Stromal cell of bone marrow (primary cell): ENCODE measurements at regions not wholly inside any gene's neighbourhood (a gene's known extent, or its start where the extent isn't known, plus 50 kb on each side); places are given as distances from the start of the nearest gene placed in this dataset.

ENCODE experiments used
- DNase-seq: peaks from one replicate; pipeline ENCODE4 v3.0.0-alpha.2; 2012; ENCODE audit warnings: low read depth

DNA sequence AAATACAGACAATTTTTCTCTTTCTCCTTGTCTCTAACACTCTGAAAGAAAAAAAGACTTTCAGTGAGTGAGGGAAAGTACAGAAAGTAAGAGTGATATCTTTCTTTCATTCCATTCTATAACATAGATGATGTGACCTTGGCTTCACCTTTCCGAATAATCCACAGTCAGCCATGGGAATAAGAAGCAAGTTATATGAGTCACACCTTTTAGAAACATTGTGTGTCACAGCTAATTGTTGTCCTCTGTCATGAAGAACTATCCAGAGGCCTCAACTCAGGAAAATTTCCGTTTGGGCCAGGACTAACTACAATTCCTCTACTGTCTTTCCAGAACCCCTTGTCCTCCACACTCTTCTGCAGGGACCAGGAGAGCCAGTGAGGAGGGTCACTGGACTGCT is 209.7 kb upstream of the FAR2 start:
- DNase-seq = no peak

DNA sequence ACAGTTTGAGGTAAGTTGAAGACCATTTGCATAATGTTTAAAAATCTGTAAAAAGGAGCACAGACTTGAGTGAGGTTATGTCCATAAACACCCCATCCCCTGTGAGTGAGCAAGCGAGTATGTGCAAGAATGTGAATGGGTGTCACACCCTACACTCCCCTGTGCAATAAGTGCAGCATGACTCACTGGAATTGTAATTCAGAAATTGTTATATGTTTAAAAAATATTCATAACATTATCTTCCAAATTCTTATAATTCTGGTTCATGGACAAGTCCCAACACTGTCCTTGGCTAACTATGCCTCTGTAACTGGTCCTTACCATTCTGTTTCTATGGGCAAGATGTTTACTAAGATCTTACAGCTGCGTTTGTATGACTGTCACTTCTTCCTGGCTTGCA is 207.8 kb upstream of the FAR2 start:
- DNase-seq = no peak

DNA sequence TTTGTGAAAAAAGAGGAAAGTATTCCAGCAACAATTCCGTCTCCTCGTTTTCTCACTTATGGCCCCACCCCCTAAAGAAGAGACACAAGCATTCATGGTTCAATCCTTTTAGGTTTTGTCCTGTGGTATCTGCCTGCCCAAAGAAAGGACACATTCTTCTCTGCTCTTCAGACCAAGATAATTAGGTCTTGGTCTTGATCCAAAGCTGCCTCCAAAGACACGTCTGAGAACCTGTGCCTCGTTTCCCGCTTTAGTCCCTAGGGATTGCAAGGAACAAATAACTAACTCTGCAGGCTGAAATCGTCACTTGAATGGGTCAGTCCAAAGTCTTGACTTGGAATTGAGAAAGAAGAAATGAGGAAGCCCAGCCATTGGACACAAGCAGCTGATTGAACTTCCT is 202.7 kb upstream of the FAR2 start:
- DNase-seq = no peak

DNA sequence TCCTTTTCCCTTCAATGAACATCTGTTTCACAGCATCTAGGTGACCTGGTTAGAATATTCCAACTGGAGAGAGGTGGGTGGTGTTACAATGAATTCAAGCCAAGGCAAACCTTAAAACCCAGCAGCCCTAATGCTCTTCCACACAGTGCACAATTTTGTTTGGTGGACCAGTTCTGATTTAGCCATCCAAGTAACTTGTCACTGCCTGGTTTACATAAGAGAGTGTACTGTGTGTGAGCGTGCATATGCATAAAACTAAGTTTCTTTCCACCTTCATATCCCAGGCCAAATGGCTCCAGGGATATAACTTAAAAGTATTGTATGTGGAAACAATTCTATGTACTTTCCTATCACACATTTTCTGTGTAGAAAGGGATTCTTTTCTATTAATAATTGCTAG is 200.4 kb upstream of the FAR2 start:
- no peak for DNase-seq

DNA sequence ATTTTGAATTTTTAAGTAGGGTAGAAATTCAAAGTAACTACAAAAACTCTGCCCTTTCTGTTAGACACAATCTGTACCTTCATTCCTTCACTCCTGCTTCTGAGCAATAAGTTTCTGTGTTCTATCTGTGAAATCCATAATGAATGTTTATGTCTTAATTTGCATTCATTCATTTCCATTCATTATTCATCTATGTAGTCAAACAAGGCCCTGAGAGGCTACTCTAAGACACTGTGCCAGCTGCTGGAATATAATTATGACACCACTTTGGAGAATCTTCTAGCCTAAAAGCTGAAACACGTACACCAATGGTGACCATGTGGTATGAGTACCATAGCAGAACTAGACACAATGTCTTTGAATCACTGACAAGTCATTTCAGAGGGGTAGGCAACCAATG is 199.9 kb upstream of the FAR2 start:
- DNase-seq = no peak

DNA sequence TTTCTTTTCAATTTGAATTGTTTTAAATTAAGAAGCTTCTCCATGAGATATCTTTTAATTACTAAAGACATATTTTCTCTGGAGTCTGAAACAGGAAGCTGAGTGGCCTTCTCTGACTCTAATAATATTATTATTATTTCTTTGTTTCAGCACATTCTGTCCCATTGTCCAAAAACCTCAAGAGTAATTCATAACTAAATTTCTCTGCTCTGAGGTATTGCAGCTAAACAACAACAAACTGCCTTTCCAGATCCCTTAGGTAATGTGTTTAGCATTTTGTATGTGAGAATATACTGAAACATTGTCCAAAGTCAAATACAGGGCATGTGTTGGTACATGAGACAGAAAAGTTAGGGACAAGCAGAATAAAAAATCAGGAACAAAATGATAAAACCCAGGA is 199.0 kb upstream of the FAR2 start:
- DNase-seq = no peak

DNA sequence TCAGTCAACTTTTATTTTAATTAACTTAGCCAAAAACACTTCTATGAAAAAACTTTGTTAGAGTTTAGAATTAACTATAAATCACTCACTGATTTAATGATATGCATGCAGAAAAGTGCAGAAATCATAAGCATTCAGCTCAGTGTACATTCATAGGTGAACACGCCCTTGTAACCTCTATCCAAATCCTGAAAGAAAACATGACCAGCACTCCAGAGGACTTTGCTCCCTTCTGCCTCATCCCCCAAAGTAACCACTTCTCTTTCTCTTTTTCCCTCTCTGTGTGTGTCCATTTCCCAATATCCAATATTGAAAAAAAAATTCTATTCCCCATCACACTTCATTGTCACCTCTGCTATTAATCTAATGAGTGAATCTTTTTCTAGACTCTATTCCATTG is 197.1 kb upstream of the FAR2 start:
- no peak for DNase-seq

DNA sequence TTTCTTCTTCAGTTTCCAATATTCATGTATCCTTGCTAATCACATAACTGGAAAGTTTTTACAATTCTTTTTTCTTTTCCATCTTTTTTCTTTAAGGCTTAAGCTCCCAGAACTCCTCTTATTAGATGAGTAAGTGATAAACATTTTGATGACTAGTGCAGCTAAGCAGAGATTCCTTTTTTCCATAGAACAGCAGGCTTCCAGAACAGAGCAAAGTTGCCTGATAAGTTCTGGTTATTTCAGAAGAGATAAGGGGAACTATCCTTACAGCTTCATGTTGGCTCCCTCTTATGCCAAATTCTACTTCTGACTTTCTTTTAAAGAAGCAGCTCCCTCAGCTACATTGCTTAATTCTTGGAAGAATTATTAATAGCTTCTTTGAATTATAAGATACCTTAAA is 194.7 kb upstream of the FAR2 start:
- DNase-seq = no peak

DNA sequence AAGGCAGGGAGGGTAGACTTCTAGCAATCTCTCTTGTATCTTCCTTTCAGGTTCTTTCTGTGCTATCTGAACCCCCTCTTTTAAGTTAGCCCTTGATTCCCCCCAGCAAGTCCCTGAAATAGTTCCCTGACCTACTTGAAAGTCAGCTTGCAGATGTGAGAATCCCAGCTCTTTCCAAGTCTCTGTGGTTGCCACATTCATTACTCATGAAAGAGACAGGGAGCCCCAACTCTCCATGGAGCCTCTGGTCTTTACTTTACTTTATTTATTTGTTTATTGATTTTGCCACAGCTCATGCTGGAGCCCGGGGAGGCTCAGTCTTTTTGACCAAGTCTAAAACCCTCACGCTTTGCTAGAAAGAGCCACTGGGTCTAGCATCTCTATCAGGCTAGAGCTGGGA is 193.6 kb upstream of the FAR2 start:
- peak; percentile 61 for DNase-seq

DNA sequence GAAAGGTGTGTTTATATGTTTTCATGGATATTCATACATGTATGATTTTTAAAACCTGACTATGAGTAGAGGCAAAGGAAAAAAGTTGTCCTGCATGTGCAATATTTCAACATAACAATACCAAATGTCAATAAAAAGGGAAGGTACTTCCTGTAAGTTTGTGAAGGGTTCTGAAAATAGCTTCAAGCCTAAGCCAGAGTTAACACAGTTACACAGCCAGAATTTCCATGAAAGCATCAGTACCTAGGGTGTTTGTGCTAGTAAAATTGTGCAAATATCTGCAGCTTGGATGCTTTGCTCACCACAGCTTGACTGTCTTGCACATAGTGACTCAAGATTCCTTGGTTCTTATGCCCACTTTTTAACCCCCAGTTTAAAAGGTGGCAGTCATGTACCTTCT is 193.1 kb upstream of the FAR2 start:
- DNase-seq = no peak

DNA sequence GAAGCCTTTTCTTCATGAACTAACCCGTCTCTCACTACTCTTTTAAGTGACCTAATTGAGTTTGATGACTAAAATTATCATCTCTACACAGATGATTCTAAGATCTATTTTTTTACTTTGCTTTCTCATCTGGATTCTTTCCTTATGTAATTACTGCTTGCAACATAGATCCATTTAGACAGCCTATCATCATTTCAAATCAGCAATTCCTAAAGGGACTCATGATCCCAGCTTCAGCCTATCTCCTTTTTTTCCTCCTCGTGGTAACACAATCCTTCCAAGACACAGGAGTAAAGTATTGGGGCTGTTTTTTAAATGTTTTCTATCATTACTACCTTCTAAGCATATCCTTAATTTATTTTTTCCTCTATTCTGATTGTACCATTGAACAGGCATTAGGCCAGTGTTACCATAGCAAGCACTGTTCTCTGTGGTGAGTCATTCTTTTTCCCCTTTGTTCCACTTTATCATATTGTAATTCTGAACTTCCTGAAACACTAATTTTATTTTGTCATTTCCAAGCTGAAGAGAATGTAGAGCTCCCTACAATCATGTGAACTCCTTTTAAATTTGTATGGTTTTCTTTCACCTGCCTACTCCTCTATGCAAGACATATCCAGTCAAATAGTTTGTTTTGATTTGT is 190.4 kb upstream of the FAR2 start:
- peak; percentile 71 for DNase-seq

DNA sequence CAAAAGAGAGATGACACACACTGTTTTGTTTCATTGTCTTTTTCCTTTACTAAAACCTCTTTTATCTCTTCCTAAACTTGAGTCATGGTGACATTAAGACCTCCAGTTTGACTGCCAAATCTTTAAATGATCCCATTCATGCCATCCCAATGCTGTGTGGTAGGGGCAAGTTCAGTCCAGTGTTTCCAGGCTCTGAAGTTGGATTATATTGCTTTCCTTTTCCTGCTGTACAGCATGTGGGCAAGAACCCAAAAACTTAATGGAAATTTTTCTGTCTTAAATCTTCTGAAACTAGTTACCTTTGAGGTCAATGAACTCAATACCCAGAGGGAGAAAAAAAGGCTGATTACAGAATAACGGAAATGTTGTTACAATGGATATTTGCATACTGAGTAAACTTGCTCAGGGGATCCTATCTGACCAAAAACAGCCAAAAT is 187.1 kb upstream of the FAR2 start:
- peak; percentile 43 for DNase-seq

DNA sequence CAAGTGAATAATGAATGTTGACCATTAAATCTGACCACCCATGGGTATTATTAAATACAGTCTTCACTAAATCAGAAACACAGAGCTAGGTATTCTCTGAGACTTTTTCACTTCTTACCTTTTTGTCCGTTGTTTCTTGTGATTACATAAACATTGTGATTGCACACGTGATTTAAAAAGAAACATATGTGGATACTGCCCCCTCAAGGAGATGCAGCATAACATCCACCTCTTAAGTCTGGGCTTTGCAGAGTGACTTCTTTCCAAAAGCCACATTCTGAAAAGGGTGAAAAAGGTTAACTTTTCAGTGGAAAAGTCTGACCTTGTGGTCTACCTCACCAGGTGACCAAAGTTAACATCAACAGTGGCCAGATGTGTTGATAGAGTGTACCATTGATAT is 185.5 kb upstream of the FAR2 start:
- DNase-seq = no peak

DNA sequence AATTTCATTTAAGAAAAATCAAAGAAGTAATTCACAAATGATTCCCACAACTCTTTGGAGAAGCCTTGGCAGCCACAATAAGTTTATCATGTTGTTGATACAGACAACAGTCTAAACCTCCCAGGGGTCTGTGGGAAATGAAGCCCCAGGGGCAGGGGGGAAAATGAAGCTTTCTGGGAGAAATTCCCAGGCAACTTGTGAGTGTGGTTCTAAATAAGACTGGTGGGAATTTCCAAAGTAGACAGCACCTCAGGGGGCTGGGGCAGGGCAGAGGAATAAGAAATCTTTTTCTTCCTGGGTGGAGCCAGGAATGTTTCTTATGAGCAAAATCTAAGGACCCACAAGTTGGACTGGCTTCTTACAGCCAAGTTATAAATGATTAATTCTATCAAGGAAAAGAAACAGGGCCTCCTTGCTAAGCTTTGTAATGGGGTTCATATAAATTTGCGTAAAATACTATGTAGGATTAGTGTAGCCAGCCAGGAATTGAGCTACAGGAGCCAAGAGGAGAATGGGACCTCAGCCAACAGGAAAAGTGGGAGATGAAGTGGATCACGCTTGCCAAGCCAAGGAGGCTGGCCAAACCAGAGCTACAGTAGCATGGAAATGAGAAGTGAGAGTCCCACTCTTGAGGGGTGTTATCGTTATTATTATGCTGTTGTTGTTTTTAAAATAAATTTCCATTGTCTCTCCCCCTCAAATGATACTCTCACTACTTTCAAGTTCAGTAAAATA is 182.9 kb upstream of the FAR2 start:
- no peak for DNase-seq

DNA sequence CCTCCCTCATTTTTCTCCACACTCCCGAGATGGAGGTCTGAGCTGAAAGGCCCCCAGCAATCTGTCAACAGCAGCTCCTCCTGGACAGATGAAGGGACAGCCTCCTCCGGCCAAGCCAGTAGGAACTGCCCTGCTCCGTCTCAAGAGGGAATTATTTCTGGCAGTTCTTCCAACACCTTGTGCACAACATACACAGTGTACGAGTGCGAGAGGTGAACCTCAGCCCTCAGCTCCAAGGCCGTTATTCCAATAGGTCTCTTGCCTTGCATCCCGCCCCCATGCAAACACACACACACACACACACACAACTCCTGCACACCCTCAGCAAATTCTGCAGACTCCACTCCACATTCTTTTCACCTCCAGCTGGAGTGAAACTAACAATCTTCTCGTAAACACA is 181.7 kb upstream of the FAR2 start:
- DNase-seq = no peak

DNA sequence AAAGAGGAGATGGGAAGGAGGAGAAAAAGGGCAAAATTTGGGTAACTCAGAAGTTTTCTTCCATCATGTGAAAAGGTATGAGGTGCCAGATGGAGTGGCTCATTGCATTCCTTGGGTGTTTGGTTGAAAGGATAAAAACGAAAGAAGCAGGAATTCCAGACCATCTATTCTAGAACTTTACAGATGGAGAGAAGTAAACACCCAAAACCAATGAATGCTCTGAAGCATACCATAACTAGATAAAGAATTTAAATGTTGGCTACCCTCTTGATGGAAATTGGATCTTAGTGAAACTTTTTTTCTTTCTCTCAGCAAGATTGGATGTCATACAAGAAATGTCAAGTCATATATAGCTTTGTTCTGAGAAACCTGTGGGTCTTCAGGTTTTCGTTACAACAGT is 175.6 kb upstream of the FAR2 start:
- DNase-seq = no peak

DNA sequence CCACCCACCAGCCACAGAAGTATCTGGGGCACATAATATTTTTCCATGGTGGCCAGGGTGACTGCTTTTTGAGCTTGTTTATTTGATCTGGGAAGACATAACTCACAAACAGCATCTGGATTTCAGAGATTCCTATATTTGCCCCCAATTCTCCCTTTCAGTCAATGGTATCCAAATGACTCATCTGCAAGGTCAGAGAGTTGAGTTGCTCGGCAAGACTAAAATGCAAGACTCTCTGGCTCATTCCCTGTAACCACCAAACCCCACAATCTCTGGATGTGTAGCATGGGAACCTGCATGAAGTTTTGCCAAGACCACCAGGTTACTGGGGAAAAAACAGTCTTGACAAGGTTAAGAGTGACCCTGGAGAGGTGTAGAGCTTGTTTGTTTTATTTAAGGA is 174.9 kb upstream of the FAR2 start:
- DNase-seq = no peak

DNA sequence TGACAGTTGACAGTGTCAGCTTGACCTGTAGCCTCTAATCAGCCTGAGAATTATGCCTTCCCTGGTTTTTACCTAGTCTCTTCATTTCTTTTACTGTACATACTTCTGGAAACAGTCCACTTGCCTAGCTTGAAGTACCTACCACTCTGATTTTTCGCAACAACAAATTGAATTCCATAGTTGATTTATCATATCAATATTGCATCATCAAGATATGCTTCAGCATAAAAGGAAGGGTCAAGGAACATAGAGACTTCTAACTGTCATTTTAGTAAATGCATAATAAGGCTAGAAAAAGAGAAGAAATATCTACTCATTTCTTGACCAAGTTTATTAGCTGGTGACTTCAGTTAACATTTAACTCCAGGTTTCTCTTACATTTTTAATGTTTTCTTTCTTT is 174.2 kb upstream of the FAR2 start:
- DNase-seq = no peak

DNA sequence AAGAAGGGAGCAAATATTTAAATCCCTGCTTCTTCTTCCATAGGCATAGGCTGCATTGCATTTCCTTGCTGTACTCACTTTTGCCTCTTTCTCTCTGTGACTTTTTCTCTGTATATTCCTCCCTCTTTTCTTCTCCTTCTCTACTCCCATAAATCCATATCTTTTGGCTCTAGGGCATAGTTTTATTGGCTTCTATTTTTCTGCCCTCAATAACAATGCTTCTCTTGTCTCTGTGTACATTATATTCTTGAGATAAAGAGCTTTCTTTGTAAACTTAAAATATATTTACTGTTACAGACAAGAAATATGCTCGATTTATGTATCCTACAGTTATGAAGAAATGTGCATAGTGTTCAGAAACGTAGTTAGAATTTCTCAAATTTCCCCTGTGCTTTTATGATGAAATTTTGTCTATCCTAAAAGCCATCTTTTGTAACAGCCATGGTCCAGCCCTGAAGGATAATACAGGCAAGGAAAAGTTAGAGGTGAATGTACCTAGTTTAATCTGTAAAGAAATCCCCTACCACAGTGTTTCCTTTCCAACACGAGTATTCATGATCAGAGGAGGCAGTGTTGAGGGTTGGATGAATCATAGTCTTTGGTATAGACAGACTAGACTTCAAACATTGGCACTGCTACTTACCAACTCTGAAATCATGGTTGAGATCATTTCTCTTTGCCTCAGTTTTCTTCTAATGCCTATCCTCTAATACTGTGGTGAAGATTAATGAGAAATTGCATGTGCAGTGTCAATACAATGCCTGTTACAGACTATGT is 173.3 kb upstream of the FAR2 start:
- DNase-seq = no peak

DNA sequence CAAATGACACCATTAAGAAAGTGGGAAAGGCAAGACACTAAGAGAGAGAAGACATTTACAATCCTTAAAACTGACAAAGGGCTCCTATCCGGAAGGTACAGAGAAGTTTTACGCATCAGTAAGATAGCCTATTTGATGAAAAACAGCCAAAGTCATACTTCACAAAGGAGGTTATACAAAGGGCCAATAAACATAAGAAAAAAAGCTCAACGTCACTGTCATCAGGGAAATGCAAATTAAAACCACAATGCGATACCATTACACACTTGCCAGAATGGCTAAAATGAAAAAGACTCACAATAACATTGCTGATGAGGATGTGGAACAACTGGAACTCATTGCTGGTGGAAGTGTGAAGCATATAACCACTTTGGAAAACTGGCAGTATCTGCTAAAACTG is 168.6 kb upstream of the FAR2 start:
- DNase-seq = no peak

DNA sequence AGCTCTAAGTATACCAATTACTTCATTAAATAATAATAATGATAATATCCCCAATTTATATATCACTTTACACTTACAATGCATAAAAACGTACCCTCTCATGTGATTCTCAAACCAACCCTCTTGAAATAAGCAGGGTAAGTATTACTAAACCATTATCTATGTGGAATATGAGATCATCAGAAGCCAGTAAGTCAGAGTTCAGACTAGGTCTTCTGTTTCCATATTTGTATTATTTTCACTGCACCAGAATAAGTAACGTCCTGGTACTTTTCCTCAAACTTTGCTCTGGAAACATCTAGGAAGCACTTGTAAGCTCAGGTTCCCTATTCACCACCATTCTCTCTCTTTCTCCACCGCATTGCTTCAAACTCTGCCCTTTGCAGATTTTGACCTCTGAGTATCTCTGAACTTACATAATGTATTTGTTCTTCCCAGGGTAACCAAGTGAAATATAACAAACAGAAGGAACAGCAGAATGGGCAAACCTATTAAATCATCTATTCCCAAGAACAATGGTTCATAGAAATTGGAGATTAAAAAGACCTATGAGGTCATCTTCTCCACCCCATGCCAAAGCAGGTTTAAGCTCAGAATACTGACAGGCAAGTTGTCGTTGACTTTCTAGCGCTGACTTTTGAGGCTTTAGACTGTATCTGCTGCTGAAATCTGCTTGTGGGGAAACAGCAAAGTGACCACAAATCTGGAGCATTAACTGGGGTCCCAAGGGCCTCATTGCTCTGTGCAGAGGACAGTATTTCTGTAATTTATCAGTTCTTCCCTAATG is 161.3 kb upstream of the FAR2 start:
- DNase-seq = no peak

DNA sequence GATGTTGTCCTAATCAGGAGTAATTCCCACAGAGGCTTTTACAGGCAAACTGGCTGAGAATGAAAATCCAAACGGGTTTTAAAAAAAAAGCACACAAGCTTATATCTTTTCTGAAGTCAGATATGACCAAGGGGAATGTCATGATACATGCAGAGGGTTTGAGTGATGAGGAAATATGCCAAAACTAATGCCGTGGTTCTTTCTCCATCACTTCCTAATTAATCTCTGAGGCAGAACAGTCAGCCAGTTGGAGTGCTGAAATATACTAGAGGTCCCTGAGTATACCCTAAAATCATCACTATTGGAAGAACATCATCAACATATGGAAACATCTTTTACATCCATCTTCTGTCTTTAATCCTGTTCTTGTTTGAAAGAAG is 160.8 kb upstream of the FAR2 start:
- no peak for DNase-seq

DNA sequence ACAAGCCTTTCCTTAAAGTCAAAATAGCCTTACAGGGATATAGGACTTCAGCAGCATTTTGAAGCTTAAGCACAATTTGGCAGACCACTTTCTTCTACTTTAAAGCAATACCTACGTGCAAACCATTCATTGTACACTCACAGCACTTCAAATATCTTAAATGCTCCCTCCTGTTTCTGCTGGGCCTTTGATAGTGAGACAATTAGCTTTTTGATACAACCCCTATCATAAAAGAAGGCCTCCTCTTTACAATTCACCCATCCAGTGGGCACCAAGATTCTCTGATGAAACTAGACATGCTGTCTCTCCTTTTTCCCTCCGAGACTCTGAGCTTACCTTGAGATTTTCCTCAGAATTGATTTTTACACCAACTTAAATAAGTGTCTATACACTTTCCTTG is 157.5 kb upstream of the FAR2 start:
- DNase-seq = no peak
